GM18867 (cell line): ENCODE measurements at regions not wholly inside any gene's neighbourhood (a gene's known extent, or its start where the extent isn't known, plus 50 kb on each side); places are given as distances from the start of the nearest gene placed in this dataset.

Experiments used
- ATAC-seq: cut with Tn5 transposase; IDR thresholded peaks from one replicate; pipeline ENCODE4 v1.9.1; 2021; ENCODE audit warnings: mild to moderate bottlenecking, moderate library complexity; ENCODE audit not compliant: unreplicated experiment

GRCh38 chr20:60304931-60305330 is 346.7 kb downstream of the CDH26 start:
- no peak for ATAC-seq

DNA sequence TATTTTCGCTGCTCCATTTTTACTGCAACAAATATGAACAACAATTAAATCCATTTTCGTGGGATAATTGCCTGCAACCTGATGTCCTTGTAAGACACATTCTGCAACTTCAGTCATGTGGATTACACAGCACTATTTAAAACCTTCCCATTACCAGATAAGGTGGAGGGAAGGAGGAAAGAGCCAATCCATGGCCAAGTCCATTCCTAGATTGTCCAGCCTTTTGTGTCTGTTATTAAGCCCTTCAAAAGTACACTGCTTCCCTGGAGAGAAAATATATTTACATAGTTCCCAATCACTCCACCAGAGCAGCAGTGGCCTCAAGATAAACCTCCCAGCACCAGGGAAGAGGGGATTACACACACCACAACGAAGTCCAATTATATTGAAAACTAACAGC is 347.9 kb downstream of the CDH26 start:
- ATAC-seq: no peak

DNA sequence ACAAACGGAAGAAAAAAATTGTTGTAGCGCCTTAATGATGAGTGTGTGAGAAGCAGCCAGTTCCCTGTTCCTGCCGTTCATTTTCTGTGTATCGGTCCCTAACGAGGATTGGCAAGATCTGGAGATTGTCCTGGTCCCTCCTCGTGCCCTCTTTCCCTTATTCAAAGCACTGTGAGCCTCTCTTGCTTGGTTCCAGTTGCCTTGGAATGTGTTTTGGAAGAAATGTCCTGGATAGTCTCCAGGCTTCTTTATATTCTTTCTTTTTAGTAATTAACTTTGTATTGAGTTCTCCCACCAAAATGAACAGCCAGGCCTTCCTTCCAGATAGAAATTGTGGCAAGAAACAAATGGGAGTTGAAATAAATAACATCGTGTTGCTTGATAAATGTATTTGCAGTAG is 348.3 kb downstream of the CDH26 start:
- no peak for ATAC-seq

GRCh38 chr20:60310560-60311349 is 352.5 kb downstream of the CDH26 start:
- no peak for ATAC-seq

DNA sequence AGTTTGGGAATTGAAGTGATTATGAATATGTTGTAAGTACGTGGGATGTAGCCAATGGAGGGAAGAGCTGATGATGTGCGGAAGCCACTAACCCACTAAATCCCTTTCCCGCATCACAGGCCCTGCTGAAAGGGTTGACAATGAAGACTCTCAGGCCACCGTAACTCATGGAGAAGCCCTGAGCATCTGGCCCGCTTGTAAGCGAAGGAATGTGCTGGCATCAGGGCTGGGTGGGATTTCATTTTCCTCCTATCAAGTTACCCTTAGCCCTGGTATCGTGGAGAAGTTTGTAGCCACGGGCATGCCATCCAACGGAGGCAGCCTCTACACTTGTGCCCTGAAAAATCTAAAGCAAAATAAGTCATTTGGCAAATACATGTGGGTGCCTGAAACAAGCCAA is 355.0 kb downstream of the CDH26 start:
- no peak for ATAC-seq

GRCh38 chr20:60313614-60314013 is 355.4 kb downstream of the CDH26 start:
- no peak for ATAC-seq

- ATAC-seq: no peak
Observed at GRCh38 chr20:60314727-60315126, 356.5 kb downstream of the CDH26 start.

- no peak for ATAC-seq
Observed at GRCh38 chr20:60316476-60317158, 358.4 kb downstream of the CDH26 start.

DNA sequence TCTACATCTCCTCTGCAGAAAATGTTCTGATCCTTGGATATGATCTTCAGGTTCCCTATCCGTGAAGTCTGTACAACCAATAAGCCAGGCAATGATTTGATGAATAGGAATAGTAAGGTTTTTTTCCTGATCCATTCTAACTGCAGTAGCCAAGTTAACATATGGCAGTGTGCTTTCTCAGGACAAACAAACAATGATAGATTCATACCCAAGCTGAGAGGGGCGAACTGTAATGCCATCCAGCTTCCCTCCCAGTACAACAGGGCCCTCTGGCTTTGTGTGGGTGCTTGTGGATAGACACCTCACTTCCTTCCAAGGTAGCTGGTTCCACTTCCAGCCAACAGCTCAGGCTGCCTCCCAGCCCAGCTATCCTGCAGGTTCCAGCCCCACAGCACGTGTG is 359.2 kb downstream of the CDH26 start:
- no peak for ATAC-seq

DNA sequence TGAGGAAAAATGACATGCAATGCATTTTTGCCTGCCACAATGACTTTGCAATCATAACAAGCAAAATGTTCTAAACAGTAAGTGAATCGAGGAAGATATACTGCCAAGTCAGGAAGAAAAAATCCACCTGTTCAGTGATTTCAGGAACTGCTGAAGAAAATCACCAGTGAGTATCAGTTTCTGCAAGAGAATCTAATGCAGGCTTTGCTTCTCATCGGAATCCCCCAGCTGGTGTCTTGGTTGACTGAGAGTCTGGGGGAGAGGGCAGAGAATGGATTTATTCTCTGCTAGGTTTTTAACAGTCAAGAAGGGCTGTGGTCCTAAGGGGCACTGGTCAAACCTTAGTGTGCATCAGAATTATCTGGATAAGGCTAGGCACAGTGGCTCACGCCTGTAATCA is 363.4 kb downstream of the CDH26 start:
- ATAC-seq: no peak

DNA sequence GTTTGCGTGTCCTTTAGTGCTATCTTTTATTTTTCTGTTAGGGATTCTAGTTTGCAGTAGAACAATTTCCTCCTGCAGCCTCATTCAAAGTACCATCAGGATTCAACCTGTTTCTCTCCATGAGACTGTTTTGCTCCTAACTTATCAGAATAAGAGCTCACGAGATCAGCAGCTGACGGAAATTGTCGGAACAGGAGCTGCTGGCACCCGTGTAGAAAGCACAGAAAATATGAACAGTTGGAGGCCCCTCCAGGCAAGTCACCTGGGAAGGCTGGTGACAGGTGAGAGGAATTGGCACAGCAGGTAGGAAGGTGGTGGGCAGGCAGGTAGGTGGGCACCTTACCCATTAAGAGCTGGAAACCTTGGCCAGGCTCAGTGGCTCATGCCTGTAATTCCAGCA is 368.6 kb downstream of the CDH26 start:
- ATAC-seq: no peak

- ATAC-seq: no peak
Observed at GRCh38 chr20:60327971-60328660, 369.9 kb downstream of the CDH26 start.

- ATAC-seq: no peak
Observed at GRCh38 chr20:60330461-60330860, 372.2 kb downstream of the CDH26 start.

DNA sequence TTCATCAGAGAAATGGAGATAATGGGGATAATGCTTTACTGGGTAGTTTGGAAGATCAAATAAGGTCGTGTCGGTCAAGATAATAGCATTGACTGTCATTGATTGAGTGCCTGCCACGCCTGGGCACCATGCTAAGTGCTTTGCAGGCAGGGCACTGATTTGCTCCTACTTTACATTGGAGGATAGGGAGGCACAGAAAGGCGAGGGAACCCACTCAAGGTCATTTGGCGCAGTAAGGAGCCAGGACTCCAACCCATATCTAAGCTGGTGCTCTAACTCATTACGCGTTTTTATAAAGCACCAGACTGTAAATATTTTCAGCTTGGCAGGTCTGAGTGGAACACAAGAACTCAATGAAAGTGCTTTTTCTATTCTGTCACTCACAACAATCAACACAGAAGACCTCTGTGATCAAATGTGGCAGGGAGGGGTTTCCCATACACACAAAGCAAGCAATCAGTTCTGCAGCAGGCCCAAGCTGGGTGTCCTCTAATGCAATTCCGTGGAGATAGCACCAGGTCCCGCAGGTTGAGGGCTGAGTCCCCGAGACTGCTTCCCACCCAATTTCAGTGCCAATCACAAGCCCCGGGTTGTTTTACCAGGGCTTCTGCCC is 373.6 kb downstream of the CDH26 start:
- ATAC-seq: no peak

DNA sequence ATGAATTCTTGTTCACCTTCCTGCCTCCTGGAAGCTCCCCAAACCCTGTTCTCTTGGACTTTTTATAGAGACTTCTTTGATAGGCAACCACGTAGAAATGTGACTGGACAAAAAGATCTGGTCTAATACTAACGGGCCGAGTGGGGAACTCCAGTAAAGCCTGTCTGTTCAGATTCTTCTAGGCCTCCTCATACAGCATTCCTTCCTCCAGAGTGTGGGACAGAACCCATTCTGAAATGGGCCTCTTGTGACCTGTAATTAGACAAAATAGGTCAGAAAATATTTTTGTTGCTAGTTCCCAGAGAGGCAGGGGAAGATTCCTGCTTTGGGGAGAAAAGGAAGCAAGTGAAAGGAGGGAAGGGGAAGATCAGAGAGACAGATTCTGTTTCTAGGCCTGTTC is 374.3 kb downstream of the CDH26 start:
- ATAC-seq: no peak

GRCh38 chr20:60334911-60335310 is 376.7 kb downstream of the CDH26 start:
- no peak for ATAC-seq

DNA sequence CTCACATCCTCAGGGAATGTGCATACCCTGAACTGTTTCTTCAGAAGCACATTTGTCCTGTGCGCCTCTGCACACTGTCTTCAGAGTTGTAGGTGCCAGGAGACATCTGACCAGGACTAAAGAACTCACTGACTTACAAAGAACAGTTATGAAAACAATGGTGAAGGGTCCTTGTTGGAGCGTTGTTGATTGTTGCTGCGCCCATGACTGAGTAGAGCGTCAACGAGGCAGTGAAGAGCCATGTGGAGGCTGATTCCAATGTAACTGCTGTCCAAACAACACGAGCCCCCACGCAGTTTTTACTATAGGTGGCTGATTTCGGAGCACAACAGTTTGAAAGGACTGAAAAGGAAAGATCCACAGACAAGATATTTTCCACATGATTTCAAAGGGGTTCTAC is 380.3 kb downstream of the CDH26 start:
- ATAC-seq: no peak

DNA sequence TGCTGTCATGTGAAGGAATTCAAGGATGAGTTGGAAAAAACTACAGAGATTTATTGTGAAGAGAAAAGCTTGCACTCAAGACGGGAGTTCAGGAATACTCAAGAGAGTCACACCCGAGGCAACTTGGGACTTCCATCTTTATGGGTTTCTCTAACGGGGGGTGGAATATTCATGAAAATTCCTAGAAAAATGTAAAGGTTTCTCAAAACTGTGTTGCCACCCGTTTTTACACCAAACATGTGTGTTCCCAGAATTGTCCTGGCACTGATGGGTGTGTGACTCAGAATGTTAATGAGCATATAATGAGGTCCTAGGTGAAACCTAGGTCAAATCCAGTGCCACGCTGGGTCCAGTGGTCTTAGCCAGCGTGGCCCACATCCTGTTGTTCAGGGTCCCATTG is 381.5 kb downstream of the CDH26 start:
- ATAC-seq: no peak

DNA sequence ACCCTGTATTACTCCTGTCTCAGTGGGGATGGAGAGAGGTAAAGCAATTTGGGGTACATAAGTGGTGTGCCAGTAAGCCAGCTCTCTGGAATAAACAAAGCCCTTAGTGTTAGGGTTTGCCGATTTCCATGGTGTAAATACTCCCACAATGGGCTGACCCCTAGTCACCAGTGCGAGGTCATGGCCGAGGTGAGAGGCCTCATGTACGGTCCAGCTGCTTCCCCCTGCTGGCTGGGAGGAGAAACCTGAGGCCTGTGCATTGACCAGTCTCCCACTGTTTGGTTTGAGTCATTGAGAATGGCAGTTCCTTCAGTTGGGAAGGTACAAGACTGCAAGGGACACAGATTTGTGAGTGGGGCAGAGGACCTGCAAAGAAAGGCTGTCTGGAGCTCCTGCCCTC is 382.0 kb downstream of the CDH26 start:
- no peak for ATAC-seq

- ATAC-seq: no peak
Observed at GRCh38 chr20:60341062-60341461, 382.8 kb downstream of the CDH26 start.

DNA sequence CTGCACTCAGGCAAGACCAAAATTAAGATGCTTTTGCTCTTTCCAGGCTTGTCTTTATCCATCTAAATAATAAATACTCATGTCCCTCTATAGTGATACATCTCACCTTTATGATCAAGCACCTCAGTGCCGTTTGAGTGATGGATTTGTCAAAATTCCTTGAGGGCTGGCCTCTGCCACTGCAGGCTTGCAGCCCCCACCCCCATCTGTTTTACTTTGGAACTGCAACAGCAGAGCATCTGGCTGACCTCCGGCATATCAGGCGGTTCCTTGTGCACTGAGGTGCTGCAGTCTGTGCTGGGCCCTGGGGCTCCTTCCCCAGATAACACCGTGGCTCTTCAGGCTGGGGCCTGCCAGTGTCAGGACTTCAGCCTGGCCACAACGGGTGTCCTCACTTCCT is 386.9 kb downstream of the CDH26 start:
- no peak for ATAC-seq

- no peak for ATAC-seq
Observed at GRCh38 chr20:60349418-60349817, 391.2 kb downstream of the CDH26 start.
